GM23338 (cell line): ENCODE measurements at regions not wholly inside any gene's neighbourhood (a gene's known extent, or its start where the extent isn't known, plus 50 kb on each side); places are given as distances from the start of the nearest gene placed in this dataset.

Source experiments
- ATAC-seq: fragments of 200-7000 bp; cut with Tn5 transposase; 3 replicates; pipeline ENCODE4 v1.9.1; 2020
- DNase-seq: peaks from one replicate; pipeline ENCODE4 v3.0.0-alpha.2; 2015; ENCODE audit warnings: low spot score
- H2AFZ ChIP-seq: fragments of 200-600 bp; sonication (generic); 2 replicates; pipeline ENCODE4 v1.8.0; 2016; ENCODE audit warnings: antibody characterized with exemption, mild to moderate bottlenecking, moderate library complexity
- H3F3A ChIP-seq: fragments of 200-600 bp; sonication (generic); replicated peaks from 2 replicates; pipeline ENCODE4 v1.8.0; 2017; ENCODE audit warnings: antibody characterized with exemption, mixed run types, low read depth
- H3K27ac ChIP-seq: fragments of 200-600 bp; sonication (generic); 2 replicates; pipeline ENCODE4 v1.6.1; 2016; ENCODE audit warnings: low read depth
- H3K27me3 ChIP-seq: fragments of 200-600 bp; sonication (generic); 2 replicates; pipeline ENCODE4 v1.8.0; 2016; ENCODE audit warnings: mild to moderate bottlenecking, mixed run types, moderate library complexity; ENCODE audit not compliant: insufficient read depth
- H3K36me3 ChIP-seq: fragments of 200-600 bp; sonication (generic); 2 replicates; pipeline ENCODE4 v1.8.0; 2016; ENCODE audit warnings: mild to moderate bottlenecking; ENCODE audit not compliant: insufficient read depth
- H3K4me1 ChIP-seq: fragments of 200-600 bp; sonication (generic); 2 replicates; pipeline ENCODE4 v1.8.0; 2016; ENCODE audit warnings: mild to moderate bottlenecking, moderate library complexity; ENCODE audit not compliant: insufficient read depth
- H3K4me2 ChIP-seq: fragments of 200-600 bp; sonication (generic); 2 replicates; pipeline ENCODE4 v1.7.1; 2017; ENCODE audit warnings: mixed run types
- H3K4me3 ChIP-seq: fragments of 200-600 bp; sonication (generic); 2 replicates; pipeline ENCODE4 v1.6.1; 2016; ENCODE audit warnings: mixed run types
- H3K79me2 ChIP-seq: fragments of 200-600 bp; sonication (generic); replicated peaks from 2 replicates; pipeline ENCODE4 v1.8.0; 2017; ENCODE audit warnings: mild to moderate bottlenecking; ENCODE audit not compliant: insufficient read depth
- H3K9me2 ChIP-seq: fragments of 200-600 bp; sonication (generic); 2 replicates; pipeline ENCODE4 v1.8.0; 2017; ENCODE audit not compliant: insufficient read depth
- H4K20me1 ChIP-seq: fragments of 200-600 bp; sonication (generic); replicated peaks from 2 replicates; pipeline ENCODE4 v1.8.0; 2017; ENCODE audit warnings: mild to moderate bottlenecking; ENCODE audit not compliant: insufficient read depth
- H3K27ac Mint-ChIP-seq: 2 replicates; pipeline ENCODE4 v1.8.0; 2020; ENCODE audit warnings: inconsistent platforms, mild to moderate bottlenecking, moderate library complexity, mixed read lengths
- H3K27me3 Mint-ChIP-seq: 3 replicates; pipeline ENCODE4 v1.8.0; 2022; ENCODE audit warnings: low read depth, mild to moderate bottlenecking, moderate library complexity, mixed read lengths, inconsistent platforms; ENCODE audit not compliant: insufficient read depth, poor library complexity
- H3K36me3 Mint-ChIP-seq: 3 replicates; pipeline ENCODE4 v1.8.0; 2021; ENCODE audit warnings: low read depth, mild to moderate bottlenecking, inconsistent platforms, moderate library complexity, mixed read lengths
- H3K4me1 Mint-ChIP-seq: 3 replicates; pipeline ENCODE4 v1.8.0; 2020; ENCODE audit warnings: mild to moderate bottlenecking, inconsistent platforms, mixed read lengths
- H3K4me3 Mint-ChIP-seq: 3 replicates; pipeline ENCODE4 v1.8.0; 2021; ENCODE audit warnings: moderate library complexity, mild to moderate bottlenecking, inconsistent platforms, mixed read lengths
- H3K9me3 Mint-ChIP-seq: 3 replicates; pipeline ENCODE4 v1.8.0; 2020; ENCODE audit warnings: moderate library complexity, mild to moderate bottlenecking, inconsistent platforms, mixed read lengths
- NANOG ChIP-seq: IDR thresholded peaks from 2 replicates; pipeline ENCODE4 v1.6.1; 2016; ENCODE audit warnings: antibody characterized with exemption, borderline replicate concordance
- POLR2AphosphoS5 ChIP-seq: IDR thresholded peaks from 2 replicates; pipeline ENCODE4 v1.6.1; 2016; ENCODE audit warnings: antibody characterized with exemption, low read depth
- ZNF114 ChIP-seq: fragments of 250-450 bp; sonication (Bioruptor Pico); IDR thresholded peaks from 2 replicates; pipeline ENCODE4 v1.5.0; 2020; ENCODE audit warnings: mild to moderate bottlenecking, moderate library complexity
- ZNF331 ChIP-seq: fragments of 250-450 bp; sonication (Bioruptor Pico); IDR thresholded peaks from 2 replicates; pipeline ENCODE4 v1.5.0; 2020; ENCODE audit warnings: low read depth, mild to moderate bottlenecking, moderate library complexity
- TF ChIP-seq, protein P1 (sequence below), 2 experiments: fragments of 200-600 bp in 1 of 2; sonication (generic) in 1 of 2; conservative IDR thresholded peaks; 2 replicates each; pipeline versions ENCODE4 v1.5.1 to v1.6.1; 2016 to 2017; ENCODE audit warnings: antibody characterized with exemption in 2 of 2, low read depth in 2 of 2, mild to moderate bottlenecking in 2 of 2, moderate library complexity in 1 of 2
- TF ChIP-seq, protein P2 (sequence below): IDR thresholded peaks from one replicate; pipeline ENCODE4 v1.6.1; 2018; ENCODE audit warnings: antibody characterized with exemption; ENCODE audit not compliant: unreplicated experiment

DNA sequence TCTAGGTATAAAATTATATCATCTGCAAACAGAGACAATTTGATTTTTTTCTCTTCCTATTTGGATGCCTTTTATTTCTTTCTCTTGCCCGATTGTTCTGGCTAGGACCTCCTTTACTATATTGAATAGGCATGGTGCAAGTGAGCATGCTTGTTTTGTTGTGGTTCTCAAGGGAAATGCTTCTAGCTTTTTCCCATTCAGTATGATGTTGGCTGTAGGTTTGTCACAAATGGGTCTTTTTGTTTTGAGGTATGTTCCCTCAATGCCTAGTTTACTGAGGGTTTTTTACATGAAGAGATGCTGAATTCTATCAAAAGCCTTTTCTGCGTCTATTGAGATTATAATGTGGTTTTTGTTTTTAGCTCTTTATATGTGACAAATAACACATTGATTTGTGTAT, 198.2 kb upstream of the GHR start (continued):
- TF ChIP-seq, protein P1, sequence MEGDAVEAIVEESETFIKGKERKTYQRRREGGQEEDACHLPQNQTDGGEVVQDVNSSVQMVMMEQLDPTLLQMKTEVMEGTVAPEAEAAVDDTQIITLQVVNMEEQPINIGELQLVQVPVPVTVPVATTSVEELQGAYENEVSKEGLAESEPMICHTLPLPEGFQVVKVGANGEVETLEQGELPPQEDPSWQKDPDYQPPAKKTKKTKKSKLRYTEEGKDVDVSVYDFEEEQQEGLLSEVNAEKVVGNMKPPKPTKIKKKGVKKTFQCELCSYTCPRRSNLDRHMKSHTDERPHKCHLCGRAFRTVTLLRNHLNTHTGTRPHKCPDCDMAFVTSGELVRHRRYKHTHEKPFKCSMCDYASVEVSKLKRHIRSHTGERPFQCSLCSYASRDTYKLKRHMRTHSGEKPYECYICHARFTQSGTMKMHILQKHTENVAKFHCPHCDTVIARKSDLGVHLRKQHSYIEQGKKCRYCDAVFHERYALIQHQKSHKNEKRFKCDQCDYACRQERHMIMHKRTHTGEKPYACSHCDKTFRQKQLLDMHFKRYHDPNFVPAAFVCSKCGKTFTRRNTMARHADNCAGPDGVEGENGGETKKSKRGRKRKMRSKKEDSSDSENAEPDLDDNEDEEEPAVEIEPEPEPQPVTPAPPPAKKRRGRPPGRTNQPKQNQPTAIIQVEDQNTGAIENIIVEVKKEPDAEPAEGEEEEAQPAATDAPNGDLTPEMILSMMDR (conservative IDR thresholded peaks at IDR 0.05; ENCODE audit: low read depth in 2 of 2), result no peak
- no peak for TF ChIP-seq ZNF331 (CRISPR knock-in tag)
- no peak for TF ChIP-seq POLR2AphosphoS5
- no peak for TF ChIP-seq NANOG
- TF ChIP-seq, protein P2, sequence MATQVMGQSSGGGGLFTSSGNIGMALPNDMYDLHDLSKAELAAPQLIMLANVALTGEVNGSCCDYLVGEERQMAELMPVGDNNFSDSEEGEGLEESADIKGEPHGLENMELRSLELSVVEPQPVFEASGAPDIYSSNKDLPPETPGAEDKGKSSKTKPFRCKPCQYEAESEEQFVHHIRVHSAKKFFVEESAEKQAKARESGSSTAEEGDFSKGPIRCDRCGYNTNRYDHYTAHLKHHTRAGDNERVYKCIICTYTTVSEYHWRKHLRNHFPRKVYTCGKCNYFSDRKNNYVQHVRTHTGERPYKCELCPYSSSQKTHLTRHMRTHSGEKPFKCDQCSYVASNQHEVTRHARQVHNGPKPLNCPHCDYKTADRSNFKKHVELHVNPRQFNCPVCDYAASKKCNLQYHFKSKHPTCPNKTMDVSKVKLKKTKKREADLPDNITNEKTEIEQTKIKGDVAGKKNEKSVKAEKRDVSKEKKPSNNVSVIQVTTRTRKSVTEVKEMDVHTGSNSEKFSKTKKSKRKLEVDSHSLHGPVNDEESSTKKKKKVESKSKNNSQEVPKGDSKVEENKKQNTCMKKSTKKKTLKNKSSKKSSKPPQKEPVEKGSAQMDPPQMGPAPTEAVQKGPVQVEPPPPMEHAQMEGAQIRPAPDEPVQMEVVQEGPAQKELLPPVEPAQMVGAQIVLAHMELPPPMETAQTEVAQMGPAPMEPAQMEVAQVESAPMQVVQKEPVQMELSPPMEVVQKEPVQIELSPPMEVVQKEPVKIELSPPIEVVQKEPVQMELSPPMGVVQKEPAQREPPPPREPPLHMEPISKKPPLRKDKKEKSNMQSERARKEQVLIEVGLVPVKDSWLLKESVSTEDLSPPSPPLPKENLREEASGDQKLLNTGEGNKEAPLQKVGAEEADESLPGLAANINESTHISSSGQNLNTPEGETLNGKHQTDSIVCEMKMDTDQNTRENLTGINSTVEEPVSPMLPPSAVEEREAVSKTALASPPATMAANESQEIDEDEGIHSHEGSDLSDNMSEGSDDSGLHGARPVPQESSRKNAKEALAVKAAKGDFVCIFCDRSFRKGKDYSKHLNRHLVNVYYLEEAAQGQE, result no peak
- no peak for TF ChIP-seq ZNF114 (CRISPR knock-in tag)

DNA sequence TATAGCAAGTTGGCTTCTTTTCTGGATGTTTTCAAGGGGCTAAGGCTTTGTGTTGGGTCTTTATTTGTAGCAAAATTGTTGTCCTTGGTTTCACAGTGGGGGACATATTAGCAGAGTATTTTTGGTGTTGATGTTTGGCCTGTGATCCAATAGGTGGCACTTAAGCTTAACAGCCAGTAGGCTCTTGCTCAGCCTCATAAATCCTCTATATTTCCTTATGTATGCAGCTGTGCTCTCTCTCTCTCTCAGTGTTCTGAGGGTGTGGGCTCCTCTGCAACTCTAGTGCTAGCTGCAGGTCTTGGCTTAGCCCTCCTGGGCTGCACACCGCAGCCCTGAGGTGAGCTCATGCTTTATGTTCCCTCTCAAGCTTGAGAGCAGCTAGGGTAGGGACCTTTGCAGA, 195.0 kb upstream of the GHR start:
- no peaks in the 10 kb centered on the region for H3K79me2 ChIP-seq
- Mint-ChIP-seq H3K9me3 (peaks cover 42% of the 10 kb centered on the region), H3K27ac (no peak overlapping the region), H3K36me3 (peaks cover 9% of the 10 kb centered on the region), H3K4me1 (peaks cover 22% of the 10 kb centered on the region), H3K4me3 (no peak overlapping the region), H3K27me3 (peaks cover 1% of the 10 kb centered on the region)
- H3K9me2 ChIP-seq, result peaks cover 22% of the 10 kb centered on the region
- no peaks in the 10 kb centered on the region for H3K27me3 ChIP-seq
- no peaks in the 10 kb centered on the region; the same call in 1 of the 2 replicates for H3K36me3 ChIP-seq
- TF ChIP-seq ZNF331 (CRISPR knock-in tag), result no peak
- TF ChIP-seq, protein P1 (conservative IDR thresholded peaks at IDR 0.05; ENCODE audit: low read depth in 2 of 2), result peak in 1 of 2 experiments; percentile 39; a peak in 2 of 4 replicates
- no peaks in the 10 kb centered on the region for H3F3A ChIP-seq
- no peak overlapping the region for H3K4me3 ChIP-seq
- H3K27ac ChIP-seq, result no peak overlapping the region
- no peaks in the 10 kb centered on the region for H4K20me1 ChIP-seq
- no peak for ATAC-seq
- peaks cover 20% of the 10 kb centered on the region for H3K4me1 ChIP-seq
- DNase-seq, result no peak
- H2AFZ ChIP-seq, result peak overlapping the region; percentile 70
- no peak overlapping the region for H3K4me2 ChIP-seq
